Sigmoid colon (tissue), 6 donors: ENCODE measurements at regions not wholly inside any gene's neighbourhood (a gene's known extent, or its start where the extent isn't known, plus 50 kb on each side); places are given as distances from the start of the nearest gene placed in this dataset.

Source experiments
- DNase-seq: peaks from one replicate; pipeline ENCODE4 v3.0.0-alpha.2; 2019
- H3K27ac ChIP-seq, 4 donors: fragments of 200-600 bp; sonication (generic); one replicate each; pipeline ENCODE4 v1.5.1; 2016 to 2019; ENCODE audit warnings: mild to moderate bottlenecking in 1 of 4
- H3K27me3 ChIP-seq, 3 donors: fragments of 200-600 bp; sonication (generic); one replicate each; pipeline ENCODE4 v1.5.1; 2019; ENCODE audit warnings: mild to moderate bottlenecking in 1 of 3
- H3K36me3 ChIP-seq, 4 donors: fragments of 200-600 bp; sonication (generic); one replicate each; pipeline ENCODE4 v1.5.1; 2016 to 2019
- H3K4me1 ChIP-seq, 4 donors: fragments of 200-600 bp; sonication (generic); one replicate each; pipeline ENCODE4 v1.5.1; 2017 to 2019
- H3K4me3 ChIP-seq, 4 donors: fragments of 200-600 bp; sonication (generic); one replicate each; pipeline ENCODE4 v1.5.1; 2017 to 2019; ENCODE audit warnings: mild to moderate bottlenecking in 2 of 4, moderate library complexity in 1 of 4
- H3K9me3 ChIP-seq, 4 donors: fragments of 200-600 bp in 3 of 4; sonication (generic) in 3 of 4; one replicate each; pipeline versions ENCODE4 v1.5.1 to v1.6.1; 2013 to 2019
- CTCF ChIP-seq, 4 experiments: fragments of 450-650 bp in 3 of 4; fragments of 200-600 bp in 1 of 4; IDR thresholded peaks; one replicate each; pipeline ENCODE4 v1.5.1; 2016 to 2019; ENCODE audit warnings: antibody characterized with exemption in 4 of 4, mild to moderate bottlenecking in 3 of 4, moderate library complexity in 2 of 4
- EP300 ChIP-seq, 4 donors: sonication (generic); formaldehyde crosslinking; IDR thresholded peaks; one replicate each; pipeline ENCODE4 v1.6.1; 2017; ENCODE audit warnings: antibody characterized with exemption in 4 of 4
- POLR2A ChIP-seq, 2 donors: fragments of 450-650 bp; IDR thresholded peaks; one replicate each; pipeline ENCODE4 v1.6.1; 2016; ENCODE audit warnings: antibody characterized with exemption in 2 of 2, mild to moderate bottlenecking in 2 of 2, moderate library complexity in 2 of 2
- POLR2AphosphoS5 ChIP-seq, 4 donors: sonication (generic); formaldehyde crosslinking; IDR thresholded peaks; one replicate each; pipeline ENCODE4 v1.6.1; 2017; ENCODE audit warnings: antibody characterized with exemption in 4 of 4
- WGBS, 2 donors: extraction: QIAGEN DNeasy Blood & Tissue Kit; methylation state at CpG; one replicate each; pipeline ENCODE4 v1.1.7; 2013; 5-methylcytosine and 5-hydroxymethylcytosine counted together
- intact Hi-C: fragments of 100-400 bp; cut with DNase I; formaldehyde crosslinking; loops from one replicate; pipeline ENCODE4 v1.15.1; 2023
- donor health status: healthy with polysubstance abuse.
- donor health status: healthy.

DNA sequence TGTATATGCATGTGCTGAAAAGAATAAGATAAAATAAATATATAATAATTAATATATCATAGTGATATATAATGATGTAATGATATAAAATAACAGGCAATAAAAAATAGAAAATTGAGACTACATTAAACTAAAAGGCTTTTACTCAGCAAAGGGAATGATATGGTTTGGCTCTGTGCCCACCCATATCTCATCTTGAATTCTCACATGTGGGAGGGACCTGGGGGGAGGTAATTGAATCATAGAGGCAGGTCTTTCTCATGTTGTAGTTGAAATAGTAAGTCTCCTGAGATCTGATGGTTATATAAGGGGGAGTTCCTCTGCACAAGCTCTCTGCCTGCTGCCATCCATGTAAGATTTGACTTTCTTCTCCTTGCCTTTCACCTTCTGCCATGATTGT lies 1550.9 kb upstream of the CDH6 start:
- H3K9me3 ChIP-seq, result peaks cover 0 to 2% (median 0%) of the 10 kb centered on the region in 4 donors
- H3K4me1 ChIP-seq, result no peaks in the 10 kb centered on the region
- no peak for DNase-seq
- H3K27ac ChIP-seq, result no peak overlapping the region
- no peaks in the 10 kb centered on the region for H3K27me3 ChIP-seq
- intact Hi-C loops, result no loop called here
- H3K4me3 ChIP-seq, result no peak overlapping the region
- no peak for TF ChIP-seq EP300 (IDR thresholded peaks at IDR 0.05)
- no peak for TF ChIP-seq POLR2A (IDR thresholded peaks at IDR 0.05)
- no peak for TF ChIP-seq POLR2AphosphoS5 (IDR thresholded peaks at IDR 0.05)
- TF ChIP-seq CTCF (IDR thresholded peaks at IDR 0.05), result no peak
- H3K36me3 ChIP-seq, result no peaks in the 10 kb centered on the region

- no peaks in the 10 kb centered on the region for H3K27me3 ChIP-seq
- no peak for DNase-seq
- 74 to 79% methylated on average over 2 of the region's 2 CpGs for WGBS, 2 donors
- H3K36me3 ChIP-seq, result no peaks in the 10 kb centered on the region
- TF ChIP-seq EP300 (IDR thresholded peaks at IDR 0.05) (no peak), POLR2A (IDR thresholded peaks at IDR 0.05) (no peak), POLR2AphosphoS5 (IDR thresholded peaks at IDR 0.05) (no peak), CTCF (IDR thresholded peaks at IDR 0.05) (no peak)
- intact Hi-C loops, result no loop called here
- H3K9me3 ChIP-seq, result no peaks in the 10 kb centered on the region
- H3K4me3 ChIP-seq, result no peak overlapping the region
- no peak overlapping the region for H3K27ac ChIP-seq
- no peaks in the 10 kb centered on the region for H3K4me1 ChIP-seq
Measured at GRCh38 chr5:29614206-29614605, 1579.3 kb upstream of the CDH6 start.

DNA sequence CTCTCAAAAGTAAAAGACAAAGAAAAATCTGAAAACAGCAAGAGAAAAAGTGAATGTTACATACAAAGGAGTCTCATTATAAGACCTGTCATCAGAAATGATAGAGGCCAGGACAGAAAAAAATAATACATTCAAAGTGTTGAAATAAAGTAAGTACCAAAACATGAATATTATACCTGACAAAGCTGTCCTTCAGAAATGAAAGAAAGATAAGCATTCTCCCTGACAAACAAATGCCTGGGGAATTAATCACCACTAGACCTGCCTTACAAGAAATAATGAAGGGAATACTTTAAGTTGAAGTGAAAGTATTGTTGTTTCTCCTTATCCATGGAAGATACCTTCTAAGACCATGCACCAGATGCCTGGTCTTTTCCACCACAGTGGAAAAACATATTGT lies 1605.2 kb upstream of the CDH6 start:
- peaks cover 0 to 3% (median 0%) of the 10 kb centered on the region in 4 donors for H3K9me3 ChIP-seq
- DNase-seq, result no peak
- H3K4me3 ChIP-seq, result no peak overlapping the region
- no peaks in the 10 kb centered on the region for H3K4me1 ChIP-seq
- TF ChIP-seq EP300 (IDR thresholded peaks at IDR 0.05) (no peak), POLR2A (IDR thresholded peaks at IDR 0.05) (no peak), POLR2AphosphoS5 (IDR thresholded peaks at IDR 0.05) (no peak), CTCF (IDR thresholded peaks at IDR 0.05) (no peak)
- H3K27ac ChIP-seq, result no peak overlapping the region
- H3K36me3 ChIP-seq, result no peaks in the 10 kb centered on the region
- no peaks in the 10 kb centered on the region for H3K27me3 ChIP-seq
- intact Hi-C loops, result no loop called here

DNA sequence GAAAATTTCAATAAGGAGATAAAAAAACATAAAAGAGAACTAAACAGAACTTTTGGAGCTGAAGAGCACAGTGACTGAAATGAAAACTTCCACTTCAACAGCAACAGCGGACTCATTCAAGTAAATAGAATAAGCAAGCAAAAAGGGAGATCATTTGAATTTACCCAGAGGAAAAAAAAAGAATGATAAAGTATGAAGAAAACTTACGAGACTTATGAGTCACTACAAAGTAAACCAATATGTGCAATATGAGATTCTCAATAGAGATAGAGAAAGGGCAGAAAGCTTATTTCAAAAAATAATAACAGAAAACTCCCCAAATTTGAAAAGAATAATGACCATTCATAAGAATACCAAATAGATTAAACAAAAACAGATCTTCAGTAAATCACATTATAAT lies 1605.7 kb upstream of the CDH6 start:
- intact Hi-C loops, result no loop called here
- Histone ChIP-seq H3K27me3 (no peaks in the 10 kb centered on the region), H3K9me3 (peaks cover 0 to 3% (median 0%) of the 10 kb centered on the region in 4 donors), H3K36me3 (no peaks in the 10 kb centered on the region), H3K27ac (no peak overlapping the region), H3K4me1 (no peaks in the 10 kb centered on the region), H3K4me3 (no peak overlapping the region)
- DNase-seq, result no peak
- no peak for TF ChIP-seq POLR2A (IDR thresholded peaks at IDR 0.05)
- no peak for TF ChIP-seq CTCF (IDR thresholded peaks at IDR 0.05)
- no peak for TF ChIP-seq EP300 (IDR thresholded peaks at IDR 0.05)
- no peak for TF ChIP-seq POLR2AphosphoS5 (IDR thresholded peaks at IDR 0.05)
- WGBS, 2 donors, result 86 to 89% methylated on average over 2 of the region's 2 CpGs

DNA sequence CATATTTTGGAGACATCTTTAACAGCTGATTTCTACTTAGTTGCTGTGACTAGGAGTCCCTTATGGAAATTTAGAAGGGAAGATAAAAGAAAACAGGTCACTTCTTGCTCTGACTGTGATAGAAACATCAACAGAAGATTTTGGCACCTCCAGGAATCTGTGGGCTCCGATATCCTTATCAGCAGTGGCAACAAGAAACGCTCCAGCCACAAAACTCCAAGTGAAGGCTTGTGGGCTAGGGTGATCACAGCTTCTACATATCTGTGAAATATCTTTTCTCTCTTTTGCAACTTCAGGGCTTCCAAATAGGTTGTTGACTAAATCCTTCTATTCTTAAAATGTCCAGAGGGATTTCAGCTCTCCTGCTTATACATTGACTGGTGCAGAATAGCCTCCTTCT lies 1625.5 kb upstream of the CDH6 start:
- Histone ChIP-seq H3K27ac (no peak overlapping the region), H3K27me3 (no peaks in the 10 kb centered on the region), H3K4me3 (no peak overlapping the region), H3K9me3 (no peaks in the 10 kb centered on the region), H3K36me3 (no peaks in the 10 kb centered on the region), H3K4me1 (no peaks in the 10 kb centered on the region)
- 53 to 65% methylated on average over 2 of the region's 2 CpGs for WGBS, 2 donors
- TF ChIP-seq CTCF (IDR thresholded peaks at IDR 0.05) (no peak), POLR2AphosphoS5 (IDR thresholded peaks at IDR 0.05) (no peak), EP300 (IDR thresholded peaks at IDR 0.05) (no peak), POLR2A (IDR thresholded peaks at IDR 0.05) (no peak)
- intact Hi-C loops, result no loop called here
- DNase-seq, result no peak
